WTC11 (cell line): ENCODE measurements at regions not wholly inside any gene's neighbourhood (a gene's known extent, or its start where the extent isn't known, plus 50 kb on each side); places are given as distances from the start of the nearest gene placed in this dataset.

Experiments used
- ATF3 ChIP-seq: sonication (generic); formaldehyde crosslinking; conservative IDR thresholded peaks from 2 replicates; pipeline ENCODE4 v1.8.1; 2022; ENCODE audit warnings: mild to moderate bottlenecking, missing genetic modification reagents
- CTCF ChIP-seq: fragments of 200-600 bp; IDR thresholded peaks from 2 replicates; pipeline ENCODE4 v1.8.0; 2022; ENCODE audit warnings: antibody characterized with exemption
- ELF4 ChIP-seq: sonication (generic); formaldehyde crosslinking; IDR thresholded peaks from 2 replicates; pipeline ENCODE4 v1.8.1; 2022; ENCODE audit warnings: low read depth, mild to moderate bottlenecking, moderate library complexity, missing genetic modification reagents
- ESRRA ChIP-seq: sonication (generic); formaldehyde crosslinking; IDR thresholded peaks from 2 replicates; pipeline ENCODE4 v1.8.1; 2022; ENCODE audit warnings: mild to moderate bottlenecking, missing genetic modification reagents, borderline replicate concordance
- GABPB1 ChIP-seq: sonication (generic); formaldehyde crosslinking; IDR thresholded peaks from 2 replicates; pipeline ENCODE4 v1.8.1; 2023; ENCODE audit warnings: mild to moderate bottlenecking, missing genetic modification reagents
- GTF2I ChIP-seq: fragments of 250-450 bp; sonication (Bioruptor Pico); conservative IDR thresholded peaks from 2 replicates; pipeline ENCODE4 v1.4.0; 2021; ENCODE audit warnings: mild to moderate bottlenecking
- JUN ChIP-seq: sonication (generic); formaldehyde crosslinking; IDR thresholded peaks from 2 replicates; pipeline ENCODE4 v1.8.0; 2023; ENCODE audit warnings: mild to moderate bottlenecking, missing genetic modification reagents
- NFYB ChIP-seq: sonication (generic); formaldehyde crosslinking; conservative IDR thresholded peaks from 2 replicates; pipeline ENCODE4 v1.8.0; 2022; ENCODE audit warnings: low read depth, missing genetic modification reagents
- NR2C2 ChIP-seq: sonication (generic); formaldehyde crosslinking; IDR thresholded peaks from 2 replicates; pipeline ENCODE4 v1.8.0; 2022; ENCODE audit warnings: mild to moderate bottlenecking, missing genetic modification reagents
- TCF7 ChIP-seq: sonication (generic); formaldehyde crosslinking; IDR thresholded peaks from 2 replicates; pipeline ENCODE4 v1.8.0; 2022; ENCODE audit warnings: mild to moderate bottlenecking, low read depth, missing genetic modification reagents, moderate library complexity
- USF2 ChIP-seq: sonication (generic); formaldehyde crosslinking; IDR thresholded peaks from 2 replicates; pipeline ENCODE4 v1.8.1; 2023; ENCODE audit warnings: mild to moderate bottlenecking, missing genetic modification reagents, moderate library complexity

- TF ChIP-seq CTCF (no peak), USF2 (CRISPR knock-in tag) (no peak), TCF7 (CRISPR knock-in tag) (no peak), GTF2I (CRISPR knock-in tag) (no peak), ESRRA (no peak), GABPB1 (CRISPR knock-in tag) (no peak), ELF4 (CRISPR knock-in tag) (no peak), NFYB (CRISPR knock-in tag) (no peak), ATF3 (CRISPR knock-in tag) (no peak), NR2C2 (CRISPR knock-in tag) (no peak), JUN (no peak)
Measured at GRCh38 chr1:58982259-58982998, 198.6 kb upstream of the JUN start.
